ENCODE measurements at regions not wholly inside any gene's neighbourhood (a gene's known extent, or its start where the extent isn't known, plus 50 kb on each side); places are given as distances from the start of the nearest gene placed in this dataset.
"Not testable (repeated sequence)": the region's sequence is repeated elsewhere in the genome, so short reads cannot be mapped to it uniquely, and the experiment has no call there.

- no peak for TF ChIP-seq CTCF (IDR thresholded peaks at IDR 0.05; ENCODE audit: control insufficient read depth, extremely low read depth, insufficient read depth)
- no peak overlapping the region for H3K4me3 ChIP-seq (ENCODE audit: low read depth, low read length)
- no peak for DNase-seq (ENCODE audit: low read depth)
Measured at GRCh38 chr2:53130441-53130943, 637.1 kb upstream of the CHAC2 start.

- no peak for TF ChIP-seq CTCF (IDR thresholded peaks at IDR 0.05; ENCODE audit: control insufficient read depth, extremely low read depth, insufficient read depth)
- DNase-seq (ENCODE audit: low read depth), result no peak
- no peak overlapping the region for H3K4me3 ChIP-seq (ENCODE audit: low read depth, low read length)
Measured at GRCh38 chr2:53129851-53130250, 637.8 kb upstream of the CHAC2 start.

- no peak for DNase-seq (ENCODE audit: low read depth)
- no peak for TF ChIP-seq CTCF (IDR thresholded peaks at IDR 0.05; ENCODE audit: control insufficient read depth, extremely low read depth, insufficient read depth)
- H3K4me3 ChIP-seq (ENCODE audit: low read depth, low read length), result no peak overlapping the region
Measured at GRCh38 chr2:53127061-53127650, 640.4 kb upstream of the CHAC2 start.

GRCh38 chr2:53114991-53115390 is 652.6 kb upstream of the CHAC2 start:
- no peak overlapping the region for H3K4me3 ChIP-seq (ENCODE audit: low read depth, low read length)
- no peak for DNase-seq (ENCODE audit: low read depth)
- TF ChIP-seq CTCF (IDR thresholded peaks at IDR 0.05; ENCODE audit: control insufficient read depth, extremely low read depth, insufficient read depth), result no peak

- DNase-seq (ENCODE audit: low read depth), result no peak
- no peak overlapping the region for H3K4me3 ChIP-seq (ENCODE audit: low read depth, low read length)
- TF ChIP-seq CTCF (IDR thresholded peaks at IDR 0.05; ENCODE audit: control insufficient read depth, extremely low read depth, insufficient read depth), result no peak
Measured at GRCh38 chr2:53114582-53114981, 653.0 kb upstream of the CHAC2 start.

GRCh38 chr2:53112408-53112807 is 655.2 kb upstream of the CHAC2 start:
- not testable (repeated sequence) for H3K4me3 ChIP-seq (ENCODE audit: low read depth, low read length); DNase-seq (ENCODE audit: low read depth)

- no peak for DNase-seq (ENCODE audit: low read depth)
- H3K4me3 ChIP-seq (ENCODE audit: low read depth, low read length), result no peak overlapping the region
- no peak for TF ChIP-seq CTCF (IDR thresholded peaks at IDR 0.05; ENCODE audit: control insufficient read depth, extremely low read depth, insufficient read depth)
Measured at GRCh38 chr2:53111406-53111805, 656.2 kb upstream of the CHAC2 start.

All from LNCaP clone FGC (cell line).